ENCODE measurements at regions not wholly inside any gene's neighbourhood (a gene's known extent, or its start where the extent isn't known, plus 50 kb on each side); places are given as distances from the start of the nearest gene placed in this dataset.

GRCh38 chr2:41020358-41020757, 568.5 kb upstream of the SLC8A1 start:
- H3K4me3 ChIP-seq (ENCODE audit: low read depth, low read length), result no peak overlapping the region
- TF ChIP-seq, protein P1, sequence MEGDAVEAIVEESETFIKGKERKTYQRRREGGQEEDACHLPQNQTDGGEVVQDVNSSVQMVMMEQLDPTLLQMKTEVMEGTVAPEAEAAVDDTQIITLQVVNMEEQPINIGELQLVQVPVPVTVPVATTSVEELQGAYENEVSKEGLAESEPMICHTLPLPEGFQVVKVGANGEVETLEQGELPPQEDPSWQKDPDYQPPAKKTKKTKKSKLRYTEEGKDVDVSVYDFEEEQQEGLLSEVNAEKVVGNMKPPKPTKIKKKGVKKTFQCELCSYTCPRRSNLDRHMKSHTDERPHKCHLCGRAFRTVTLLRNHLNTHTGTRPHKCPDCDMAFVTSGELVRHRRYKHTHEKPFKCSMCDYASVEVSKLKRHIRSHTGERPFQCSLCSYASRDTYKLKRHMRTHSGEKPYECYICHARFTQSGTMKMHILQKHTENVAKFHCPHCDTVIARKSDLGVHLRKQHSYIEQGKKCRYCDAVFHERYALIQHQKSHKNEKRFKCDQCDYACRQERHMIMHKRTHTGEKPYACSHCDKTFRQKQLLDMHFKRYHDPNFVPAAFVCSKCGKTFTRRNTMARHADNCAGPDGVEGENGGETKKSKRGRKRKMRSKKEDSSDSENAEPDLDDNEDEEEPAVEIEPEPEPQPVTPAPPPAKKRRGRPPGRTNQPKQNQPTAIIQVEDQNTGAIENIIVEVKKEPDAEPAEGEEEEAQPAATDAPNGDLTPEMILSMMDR (conservative IDR thresholded peaks at IDR 0.05; ENCODE audit: low read depth, low read length), result no peak
- DNase-seq (ENCODE audit: low read depth), result no peak

- no peak for DNase-seq (ENCODE audit: low read depth)
- no peak overlapping the region for H3K4me3 ChIP-seq (ENCODE audit: low read depth, low read length)
- TF ChIP-seq, protein P1 (conservative IDR thresholded peaks at IDR 0.05; ENCODE audit: low read depth, low read length), result no peak
Measured at GRCh38 chr2:41024816-41025215, 572.9 kb upstream of the SLC8A1 start.

GRCh38 chr2:41026613-41027012, 574.7 kb upstream of the SLC8A1 start:
- no peak for DNase-seq (ENCODE audit: low read depth)
- H3K4me3 ChIP-seq (ENCODE audit: low read depth, low read length), result no peak overlapping the region
- TF ChIP-seq, protein P1 (conservative IDR thresholded peaks at IDR 0.05; ENCODE audit: low read depth, low read length), result no peak

DNA sequence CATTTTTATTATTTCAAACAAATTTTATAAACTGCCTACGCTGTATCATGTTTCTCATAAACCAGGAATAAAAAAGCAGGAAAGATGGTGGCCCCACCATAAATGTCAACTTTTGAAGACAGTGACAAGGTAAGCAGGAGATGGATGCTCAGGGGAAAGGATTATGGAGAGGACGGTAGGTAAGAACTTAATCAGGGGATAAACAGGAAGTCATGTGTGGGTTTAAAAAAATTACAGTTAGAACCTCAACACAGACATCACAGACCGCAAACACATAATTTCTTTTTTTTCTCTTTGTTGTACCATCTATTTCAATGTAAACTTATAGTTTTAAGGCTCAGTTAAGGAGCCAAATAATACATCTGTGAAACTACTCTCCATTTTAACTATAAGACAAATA, 575.2 kb upstream of the SLC8A1 start:
- no peak for DNase-seq (ENCODE audit: low read depth)
- TF ChIP-seq, protein P1 (conservative IDR thresholded peaks at IDR 0.05; ENCODE audit: low read depth, low read length), result no peak
- no peak overlapping the region for H3K4me3 ChIP-seq (ENCODE audit: low read depth, low read length)

- DNase-seq (ENCODE audit: low read depth), result no peak
- TF ChIP-seq, protein P1 (conservative IDR thresholded peaks at IDR 0.05; ENCODE audit: low read depth, low read length), result no peak
- no peak overlapping the region for H3K4me3 ChIP-seq (ENCODE audit: low read depth, low read length)
Measured at GRCh38 chr2:41031282-41031681, 579.4 kb upstream of the SLC8A1 start.

DNA sequence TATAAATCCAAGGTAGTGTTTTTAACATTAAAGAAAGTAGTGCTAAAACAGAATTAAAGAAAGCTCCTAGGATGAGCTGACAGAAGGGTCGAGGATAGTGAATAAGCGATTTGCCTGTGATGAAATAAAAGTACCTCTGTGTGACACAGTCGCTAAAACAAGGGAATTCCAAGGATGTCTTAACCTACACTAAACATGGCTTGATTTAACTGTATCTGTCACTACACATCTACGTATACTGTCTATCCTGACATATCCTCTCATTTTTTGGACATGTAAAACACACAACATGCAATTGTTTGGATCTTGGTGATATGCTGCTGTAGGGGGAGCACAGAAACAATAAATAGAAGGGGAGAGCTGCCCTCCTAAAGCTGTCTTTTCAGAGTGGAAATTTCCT, 580.8 kb upstream of the SLC8A1 start:
- TF ChIP-seq, protein P1 (conservative IDR thresholded peaks at IDR 0.05; ENCODE audit: low read depth, low read length), result no peak
- no peak for DNase-seq (ENCODE audit: low read depth)
- H3K4me3 ChIP-seq (ENCODE audit: low read depth, low read length), result no peak overlapping the region

DNA sequence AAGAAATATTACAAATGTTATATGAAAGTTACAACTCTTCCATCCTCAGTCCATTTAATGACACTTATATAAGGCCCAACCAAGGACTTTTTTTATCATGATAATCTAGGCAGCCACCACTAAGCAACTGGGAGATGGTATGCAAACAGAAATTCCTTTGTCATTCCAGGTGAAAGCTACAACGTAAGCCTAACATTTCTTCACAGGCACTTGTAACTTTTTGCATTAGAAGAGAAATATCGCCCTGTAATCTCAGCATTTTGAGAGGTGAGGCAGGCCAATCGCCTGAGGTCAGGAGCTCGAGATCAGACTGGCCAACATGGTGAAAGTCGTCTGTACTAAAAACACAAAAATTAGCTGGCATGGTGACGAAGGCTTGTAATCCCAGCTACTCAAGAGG, 581.2 kb upstream of the SLC8A1 start:
- DNase-seq (ENCODE audit: low read depth), result no peak
- H3K4me3 ChIP-seq (ENCODE audit: low read depth, low read length), result no peak overlapping the region
- TF ChIP-seq, protein P1 (conservative IDR thresholded peaks at IDR 0.05; ENCODE audit: low read depth, low read length), result no peak
